T47D (cell line): ENCODE measurements at regions not wholly inside any gene's neighbourhood (a gene's known extent, or its start where the extent isn't known, plus 50 kb on each side); places are given as distances from the start of the nearest gene placed in this dataset.

Source experiments
- DNase-seq, 2 experiments: peaks; one replicate each; pipeline versions ENCODE4 v3.0.0 to v3.0.0-alpha.2; 2011 to 2012; ENCODE audit warnings: low read depth in 1 of 2, low spot score in 1 of 2
- JUND ChIP-seq: IDR thresholded peaks from 2 replicates; pipeline ENCODE4 v1.6.1; 2012; ENCODE audit warnings: low read depth
- in situ Hi-C: cut with HindIII; loops from 2 replicates; pipeline ENCODE4 v1.10.0; 2016; ENCODE audit warnings: low sequenced_read_pairs, low pct_unique_long_range_greater_than_20kb

- TF ChIP-seq JUND = no peak
- in situ Hi-C loops = no loop called here
- peak in 1 of 2 experiments; percentile 68 for DNase-seq
Observed at GRCh38 chr5:28576022-28576421, 1537.6 kb upstream of the CDH9 start.

- no peak for DNase-seq
- in situ Hi-C loops = no loop called here
- no peak for TF ChIP-seq JUND
Observed at GRCh38 chr5:28575368-28575767, 1537.0 kb upstream of the CDH9 start.

- TF ChIP-seq JUND = no peak
- in situ Hi-C loops = no loop called here
- peak in 1 of 2 experiments; percentile 4 for DNase-seq
Observed at GRCh38 chr5:28574606-28575005, 1536.2 kb upstream of the CDH9 start.

GRCh38 chr5:28567048-28567447 lies 1528.7 kb upstream of the CDH9 start:
- DNase-seq = no peak
- TF ChIP-seq JUND = no peak
- in situ Hi-C loops = no loop called here

GRCh38 chr5:28561522-28561921 lies 1523.1 kb upstream of the CDH9 start:
- no peak for DNase-seq
- in situ Hi-C loops = no loop called here
- TF ChIP-seq JUND = no peak

- DNase-seq = no peak
- no peak for TF ChIP-seq JUND
- in situ Hi-C loops = no loop called here
Observed at GRCh38 chr5:28558196-28558595, 1519.8 kb upstream of the CDH9 start.

- in situ Hi-C loops = no loop called here
- DNase-seq = no peak
- no peak for TF ChIP-seq JUND
Observed at GRCh38 chr5:28557114-28557513, 1518.7 kb upstream of the CDH9 start.

GRCh38 chr5:28549588-28549987 lies 1511.2 kb upstream of the CDH9 start:
- no peak for TF ChIP-seq JUND
- in situ Hi-C loops = no loop called here
- no peak for DNase-seq

- in situ Hi-C loops = no loop called here
- TF ChIP-seq JUND = no peak
- no peak for DNase-seq
Observed at GRCh38 chr5:28548856-28549255, 1510.5 kb upstream of the CDH9 start.

- in situ Hi-C loops = no loop called here
- TF ChIP-seq JUND = no peak
- no peak for DNase-seq
Observed at GRCh38 chr5:28544501-28544900, 1506.1 kb upstream of the CDH9 start.

- in situ Hi-C loops = no loop called here
- no peak for DNase-seq
- TF ChIP-seq JUND = no peak
Observed at GRCh38 chr5:28543473-28544098, 1505.2 kb upstream of the CDH9 start.

GRCh38 chr5:28542987-28543386 lies 1504.6 kb upstream of the CDH9 start:
- in situ Hi-C loops = no loop called here
- no peak for TF ChIP-seq JUND
- no peak for DNase-seq

- DNase-seq = peak in 1 of 2 experiments; percentile 82
- no peak for TF ChIP-seq JUND
- in situ Hi-C loops = no loop called here
Observed at GRCh38 chr5:28523888-28524635, 1485.7 kb upstream of the CDH9 start.
